NCI-H510A (cell line): ENCODE measurements at regions not wholly inside any gene's neighbourhood (a gene's known extent, or its start where the extent isn't known, plus 50 kb on each side); places are given as distances from the start of the nearest gene placed in this dataset.

ENCODE experiments used
- DNase-seq: peaks from one replicate; lab custom pipeline; 2025; lab: John Stamatoyannopoulos, UW

- DNase-seq = no peak
Measured at GRCh38 chr17:77746393-77746792, 212.1 kb upstream of the TNRC6C start.

GRCh38 chr17:77746896-77747554 is 211.5 kb upstream of the TNRC6C start:
- no peak for DNase-seq

GRCh38 chr17:77748436-77748835 is 210.1 kb upstream of the TNRC6C start:
- no peak for DNase-seq

- DNase-seq = no peak
Measured at GRCh38 chr17:77749321-77749751, 209.2 kb upstream of the TNRC6C start.

GRCh38 chr17:77749989-77750388 is 208.5 kb upstream of the TNRC6C start:
- no peak for DNase-seq

GRCh38 chr17:77750427-77751043 is 208.0 kb upstream of the TNRC6C start:
- no peak for DNase-seq

GRCh38 chr17:77753246-77753645 is 205.3 kb upstream of the TNRC6C start:
- no peak for DNase-seq

GRCh38 chr17:77753691-77754245 is 204.7 kb upstream of the TNRC6C start:
- DNase-seq = no peak

- DNase-seq = no peak
Measured at GRCh38 chr17:77754956-77755355, 203.5 kb upstream of the TNRC6C start.

- DNase-seq = no peak
Measured at GRCh38 chr17:77755410-77755963, 203.0 kb upstream of the TNRC6C start.

GRCh38 chr17:77756028-77756427 is 202.5 kb upstream of the TNRC6C start:
- no peak for DNase-seq

- DNase-seq = no peak
Measured at GRCh38 chr17:77756846-77757560, 201.5 kb upstream of the TNRC6C start.

GRCh38 chr17:77757561-77757898 is 201.0 kb upstream of the TNRC6C start:
- no peak for DNase-seq

GRCh38 chr17:77763023-77763422 is 195.5 kb upstream of the TNRC6C start:
- DNase-seq = no peak

- no peak for DNase-seq
Measured at GRCh38 chr17:77763575-77763974, 194.9 kb upstream of the TNRC6C start.

- DNase-seq = no peak
Measured at GRCh38 chr17:77765292-77765691, 193.2 kb upstream of the TNRC6C start.

GRCh38 chr17:77767148-77767547 is 191.4 kb upstream of the TNRC6C start:
- no peak for DNase-seq

- DNase-seq = no peak
Measured at GRCh38 chr17:77768248-77768852, 190.2 kb upstream of the TNRC6C start.

GRCh38 chr17:77769215-77769614 is 189.3 kb upstream of the TNRC6C start:
- peak; percentile 50 for DNase-seq

GRCh38 chr17:77769762-77770161 is 188.7 kb upstream of the TNRC6C start:
- no peak for DNase-seq

- no peak for DNase-seq
Measured at GRCh38 chr17:77770331-77771105, 188.0 kb upstream of the TNRC6C start.

GRCh38 chr17:77771145-77771544 is 187.4 kb upstream of the TNRC6C start:
- DNase-seq = no peak
